GM23338 (cell line): ENCODE measurements at regions not wholly inside any gene's neighbourhood (a gene's known extent, or its start where the extent isn't known, plus 50 kb on each side); places are given as distances from the start of the nearest gene placed in this dataset.

Source experiments
- ATAC-seq: fragments of 200-7000 bp; cut with Tn5 transposase; 3 replicates; pipeline ENCODE4 v1.9.1; 2020
- DNase-seq: peaks from one replicate; pipeline ENCODE4 v3.0.0-alpha.2; 2015; ENCODE audit warnings: low spot score
- H2AFZ ChIP-seq: fragments of 200-600 bp; sonication (generic); 2 replicates; pipeline ENCODE4 v1.8.0; 2016; ENCODE audit warnings: antibody characterized with exemption, mild to moderate bottlenecking, moderate library complexity
- H3F3A ChIP-seq: fragments of 200-600 bp; sonication (generic); replicated peaks from 2 replicates; pipeline ENCODE4 v1.8.0; 2017; ENCODE audit warnings: antibody characterized with exemption, mixed run types, low read depth
- H3K27ac ChIP-seq: fragments of 200-600 bp; sonication (generic); 2 replicates; pipeline ENCODE4 v1.6.1; 2016; ENCODE audit warnings: low read depth
- H3K27me3 ChIP-seq: fragments of 200-600 bp; sonication (generic); 2 replicates; pipeline ENCODE4 v1.8.0; 2016; ENCODE audit warnings: mild to moderate bottlenecking, mixed run types, moderate library complexity; ENCODE audit not compliant: insufficient read depth
- H3K36me3 ChIP-seq: fragments of 200-600 bp; sonication (generic); 2 replicates; pipeline ENCODE4 v1.8.0; 2016; ENCODE audit warnings: mild to moderate bottlenecking; ENCODE audit not compliant: insufficient read depth
- H3K4me1 ChIP-seq: fragments of 200-600 bp; sonication (generic); 2 replicates; pipeline ENCODE4 v1.8.0; 2016; ENCODE audit warnings: mild to moderate bottlenecking, moderate library complexity; ENCODE audit not compliant: insufficient read depth
- H3K4me2 ChIP-seq: fragments of 200-600 bp; sonication (generic); 2 replicates; pipeline ENCODE4 v1.7.1; 2017; ENCODE audit warnings: mixed run types
- H3K4me3 ChIP-seq: fragments of 200-600 bp; sonication (generic); 2 replicates; pipeline ENCODE4 v1.6.1; 2016; ENCODE audit warnings: mixed run types
- H3K79me2 ChIP-seq: fragments of 200-600 bp; sonication (generic); replicated peaks from 2 replicates; pipeline ENCODE4 v1.8.0; 2017; ENCODE audit warnings: mild to moderate bottlenecking; ENCODE audit not compliant: insufficient read depth
- H3K9me2 ChIP-seq: fragments of 200-600 bp; sonication (generic); 2 replicates; pipeline ENCODE4 v1.8.0; 2017; ENCODE audit not compliant: insufficient read depth
- H4K20me1 ChIP-seq: fragments of 200-600 bp; sonication (generic); replicated peaks from 2 replicates; pipeline ENCODE4 v1.8.0; 2017; ENCODE audit warnings: mild to moderate bottlenecking; ENCODE audit not compliant: insufficient read depth
- H3K27ac Mint-ChIP-seq: 2 replicates; pipeline ENCODE4 v1.8.0; 2020; ENCODE audit warnings: inconsistent platforms, mild to moderate bottlenecking, moderate library complexity, mixed read lengths
- H3K27me3 Mint-ChIP-seq: 3 replicates; pipeline ENCODE4 v1.8.0; 2022; ENCODE audit warnings: low read depth, mild to moderate bottlenecking, moderate library complexity, mixed read lengths, inconsistent platforms; ENCODE audit not compliant: insufficient read depth, poor library complexity
- H3K36me3 Mint-ChIP-seq: 3 replicates; pipeline ENCODE4 v1.8.0; 2021; ENCODE audit warnings: low read depth, mild to moderate bottlenecking, inconsistent platforms, moderate library complexity, mixed read lengths
- H3K4me1 Mint-ChIP-seq: 3 replicates; pipeline ENCODE4 v1.8.0; 2020; ENCODE audit warnings: mild to moderate bottlenecking, inconsistent platforms, mixed read lengths
- H3K4me3 Mint-ChIP-seq: 3 replicates; pipeline ENCODE4 v1.8.0; 2021; ENCODE audit warnings: moderate library complexity, mild to moderate bottlenecking, inconsistent platforms, mixed read lengths
- H3K9me3 Mint-ChIP-seq: 3 replicates; pipeline ENCODE4 v1.8.0; 2020; ENCODE audit warnings: moderate library complexity, mild to moderate bottlenecking, inconsistent platforms, mixed read lengths
- CREB1 ChIP-seq: fragments of 250-450 bp; sonication (Bioruptor Pico); IDR thresholded peaks from 2 replicates; pipeline ENCODE4 v1.5.0; 2020; ENCODE audit warnings: low read depth, mild to moderate bottlenecking, moderate library complexity
- TF ChIP-seq, protein P1 (sequence below): IDR thresholded peaks from one replicate; pipeline ENCODE4 v1.6.1; 2018; ENCODE audit warnings: antibody characterized with exemption; ENCODE audit not compliant: unreplicated experiment
- TF ChIP-seq, protein P2 (sequence below): fragments of 250-450 bp; sonication (Bioruptor Pico); IDR thresholded peaks from 2 replicates; pipeline ENCODE4 v1.5.0; 2020; ENCODE audit warnings: mild to moderate bottlenecking, moderate library complexity

DNA sequence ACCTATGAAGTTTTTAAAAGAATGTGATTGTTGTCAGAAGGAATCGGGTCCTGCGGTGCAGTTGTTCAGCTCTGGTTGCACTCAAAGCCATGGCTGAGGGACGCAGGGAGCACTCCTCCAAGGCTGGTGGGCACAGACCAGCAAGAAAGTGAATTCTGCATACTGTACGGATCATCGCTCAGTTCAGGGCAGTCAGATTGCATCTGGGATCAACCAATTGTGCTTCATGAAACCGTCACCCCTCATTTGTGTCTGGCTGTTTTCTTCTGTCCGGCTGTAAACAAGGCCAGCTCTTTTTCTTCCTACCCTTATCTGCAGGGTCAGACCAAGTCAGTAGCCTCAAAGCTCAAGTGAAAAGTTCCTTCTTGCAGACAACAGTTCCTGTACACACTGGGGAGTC, 478.3 kb downstream of the TFAP2A start:
- Histone ChIP-seq H3K27ac (no peak overlapping the region), H3K79me2 (no peaks in the 10 kb centered on the region), H4K20me1 (no peaks in the 10 kb centered on the region), H3K4me3 (no peak overlapping the region), H3F3A (no peaks in the 10 kb centered on the region), H3K9me2 (no peaks in the 10 kb centered on the region), H3K36me3 (no peaks in the 10 kb centered on the region), H2AFZ (peak overlapping the region; percentile 86), H3K27me3 (no peaks in the 10 kb centered on the region), H3K4me2 (no peak overlapping the region), H3K4me1 (no peaks in the 10 kb centered on the region)
- Mint-ChIP-seq H3K27ac (no peak overlapping the region), H3K36me3 (peaks cover 5% of the 10 kb centered on the region), H3K4me1 (no peaks in the 10 kb centered on the region), H3K9me3 (peaks cover 5% of the 10 kb centered on the region; the same call in 2 of the 3 replicates), H3K27me3 (no peaks in the 10 kb centered on the region), H3K4me3 (no peak overlapping the region)
- ATAC-seq (no peak), DNase-seq (no peak)
- TF ChIP-seq, protein P1, sequence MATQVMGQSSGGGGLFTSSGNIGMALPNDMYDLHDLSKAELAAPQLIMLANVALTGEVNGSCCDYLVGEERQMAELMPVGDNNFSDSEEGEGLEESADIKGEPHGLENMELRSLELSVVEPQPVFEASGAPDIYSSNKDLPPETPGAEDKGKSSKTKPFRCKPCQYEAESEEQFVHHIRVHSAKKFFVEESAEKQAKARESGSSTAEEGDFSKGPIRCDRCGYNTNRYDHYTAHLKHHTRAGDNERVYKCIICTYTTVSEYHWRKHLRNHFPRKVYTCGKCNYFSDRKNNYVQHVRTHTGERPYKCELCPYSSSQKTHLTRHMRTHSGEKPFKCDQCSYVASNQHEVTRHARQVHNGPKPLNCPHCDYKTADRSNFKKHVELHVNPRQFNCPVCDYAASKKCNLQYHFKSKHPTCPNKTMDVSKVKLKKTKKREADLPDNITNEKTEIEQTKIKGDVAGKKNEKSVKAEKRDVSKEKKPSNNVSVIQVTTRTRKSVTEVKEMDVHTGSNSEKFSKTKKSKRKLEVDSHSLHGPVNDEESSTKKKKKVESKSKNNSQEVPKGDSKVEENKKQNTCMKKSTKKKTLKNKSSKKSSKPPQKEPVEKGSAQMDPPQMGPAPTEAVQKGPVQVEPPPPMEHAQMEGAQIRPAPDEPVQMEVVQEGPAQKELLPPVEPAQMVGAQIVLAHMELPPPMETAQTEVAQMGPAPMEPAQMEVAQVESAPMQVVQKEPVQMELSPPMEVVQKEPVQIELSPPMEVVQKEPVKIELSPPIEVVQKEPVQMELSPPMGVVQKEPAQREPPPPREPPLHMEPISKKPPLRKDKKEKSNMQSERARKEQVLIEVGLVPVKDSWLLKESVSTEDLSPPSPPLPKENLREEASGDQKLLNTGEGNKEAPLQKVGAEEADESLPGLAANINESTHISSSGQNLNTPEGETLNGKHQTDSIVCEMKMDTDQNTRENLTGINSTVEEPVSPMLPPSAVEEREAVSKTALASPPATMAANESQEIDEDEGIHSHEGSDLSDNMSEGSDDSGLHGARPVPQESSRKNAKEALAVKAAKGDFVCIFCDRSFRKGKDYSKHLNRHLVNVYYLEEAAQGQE, result no peak
- TF ChIP-seq, protein P2, sequence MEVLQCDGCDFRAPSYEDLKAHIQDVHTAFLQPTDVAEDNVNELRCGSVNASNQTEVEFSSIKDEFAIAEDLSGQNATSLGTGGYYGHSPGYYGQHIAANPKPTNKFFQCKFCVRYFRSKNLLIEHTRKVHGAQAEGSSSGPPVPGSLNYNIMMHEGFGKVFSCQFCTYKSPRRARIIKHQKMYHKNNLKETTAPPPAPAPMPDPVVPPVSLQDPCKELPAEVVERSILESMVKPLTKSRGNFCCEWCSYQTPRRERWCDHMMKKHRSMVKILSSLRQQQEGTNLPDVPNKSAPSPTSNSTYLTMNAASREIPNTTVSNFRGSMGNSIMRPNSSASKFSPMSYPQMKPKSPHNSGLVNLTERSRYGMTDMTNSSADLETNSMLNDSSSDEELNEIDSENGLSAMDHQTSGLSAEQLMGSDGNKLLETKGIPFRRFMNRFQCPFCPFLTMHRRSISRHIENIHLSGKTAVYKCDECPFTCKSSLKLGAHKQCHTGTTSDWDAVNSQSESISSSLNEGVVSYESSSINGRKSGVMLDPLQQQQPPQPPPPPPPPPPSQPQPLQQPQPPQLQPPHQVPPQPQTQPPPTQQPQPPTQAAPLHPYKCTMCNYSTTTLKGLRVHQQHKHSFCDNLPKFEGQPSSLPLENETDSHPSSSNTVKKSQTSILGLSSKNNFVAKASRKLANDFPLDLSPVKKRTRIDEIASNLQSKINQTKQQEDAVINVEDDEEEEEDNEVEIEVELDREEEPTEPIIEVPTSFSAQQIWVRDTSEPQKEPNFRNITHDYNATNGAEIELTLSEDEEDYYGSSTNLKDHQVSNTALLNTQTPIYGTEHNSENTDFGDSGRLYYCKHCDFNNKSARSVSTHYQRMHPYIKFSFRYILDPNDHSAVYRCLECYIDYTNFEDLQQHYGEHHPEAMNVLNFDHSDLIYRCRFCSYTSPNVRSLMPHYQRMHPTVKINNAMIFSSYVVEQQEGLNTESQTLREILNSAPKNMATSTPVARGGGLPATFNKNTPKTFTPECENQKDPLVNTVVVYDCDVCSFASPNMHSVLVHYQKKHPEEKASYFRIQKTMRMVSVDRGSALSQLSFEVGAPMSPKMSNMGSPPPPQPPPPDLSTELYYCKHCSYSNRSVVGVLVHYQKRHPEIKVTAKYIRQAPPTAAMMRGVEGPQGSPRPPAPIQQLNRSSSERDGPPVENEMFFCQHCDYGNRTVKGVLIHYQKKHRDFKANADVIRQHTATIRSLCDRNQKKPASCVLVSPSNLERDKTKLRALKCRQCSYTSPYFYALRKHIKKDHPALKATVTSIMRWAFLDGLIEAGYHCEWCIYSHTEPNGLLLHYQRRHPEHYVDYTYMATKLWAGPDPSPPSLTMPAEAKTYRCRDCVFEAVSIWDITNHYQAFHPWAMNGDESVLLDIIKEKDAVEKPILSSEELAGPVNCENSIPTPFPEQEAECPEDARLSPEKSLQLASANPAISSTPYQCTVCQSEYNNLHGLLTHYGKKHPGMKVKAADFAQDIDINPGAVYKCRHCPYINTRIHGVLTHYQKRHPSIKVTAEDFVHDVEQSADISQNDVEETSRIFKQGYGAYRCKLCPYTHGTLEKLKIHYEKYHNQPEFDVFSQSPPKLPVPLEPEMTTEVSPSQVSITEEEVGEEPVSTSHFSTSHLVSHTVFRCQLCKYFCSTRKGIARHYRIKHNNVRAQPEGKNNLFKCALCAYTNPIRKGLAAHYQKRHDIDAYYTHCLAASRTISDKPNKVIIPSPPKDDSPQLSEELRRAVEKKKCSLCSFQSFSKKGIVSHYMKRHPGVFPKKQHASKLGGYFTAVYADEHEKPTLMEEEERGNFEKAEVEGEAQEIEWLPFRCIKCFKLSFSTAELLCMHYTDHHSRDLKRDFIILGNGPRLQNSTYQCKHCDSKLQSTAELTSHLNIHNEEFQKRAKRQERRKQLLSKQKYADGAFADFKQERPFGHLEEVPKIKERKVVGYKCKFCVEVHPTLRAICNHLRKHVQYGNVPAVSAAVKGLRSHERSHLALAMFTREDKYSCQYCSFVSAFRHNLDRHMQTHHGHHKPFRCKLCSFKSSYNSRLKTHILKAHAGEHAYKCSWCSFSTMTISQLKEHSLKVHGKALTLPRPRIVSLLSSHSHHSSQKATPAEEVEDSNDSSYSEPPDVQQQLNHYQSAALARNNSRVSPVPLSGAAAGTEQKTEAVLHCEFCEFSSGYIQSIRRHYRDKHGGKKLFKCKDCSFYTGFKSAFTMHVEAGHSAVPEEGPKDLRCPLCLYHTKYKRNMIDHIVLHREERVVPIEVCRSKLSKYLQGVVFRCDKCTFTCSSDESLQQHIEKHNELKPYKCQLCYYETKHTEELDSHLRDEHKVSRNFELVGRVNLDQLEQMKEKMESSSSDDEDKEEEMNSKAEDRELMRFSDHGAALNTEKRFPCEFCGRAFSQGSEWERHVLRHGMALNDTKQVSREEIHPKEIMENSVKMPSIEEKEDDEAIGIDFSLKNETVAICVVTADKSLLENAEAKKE (CRISPR knock-in tag), result no peak

GRCh38 chr6:9933677-9934076, 481.2 kb downstream of the TFAP2A start:
- TF ChIP-seq, protein P1, result no peak
- no peak for TF ChIP-seq CREB1 (CRISPR knock-in tag)
- H3K9me3 Mint-ChIP-seq, result no peaks in the 10 kb centered on the region
- no peak for DNase-seq
- H3K36me3 ChIP-seq, result no peaks in the 10 kb centered on the region
- no peaks in the 10 kb centered on the region for H3F3A ChIP-seq
- peaks cover 2% of the 10 kb centered on the region for H3K27me3 Mint-ChIP-seq
- ATAC-seq, result no peak
- no peak overlapping the region for H3K4me3 Mint-ChIP-seq
- H3K27ac ChIP-seq, result no peak overlapping the region
- no peaks in the 10 kb centered on the region for H3K36me3 Mint-ChIP-seq
- no peaks in the 10 kb centered on the region for H3K4me1 Mint-ChIP-seq
- no peaks in the 10 kb centered on the region for H3K4me1 ChIP-seq
- no peak overlapping the region for H3K4me3 ChIP-seq
- no peak overlapping the region for H2AFZ ChIP-seq
- no peak overlapping the region for H3K4me2 ChIP-seq
- no peaks in the 10 kb centered on the region for H3K27me3 ChIP-seq
- no peaks in the 10 kb centered on the region for H4K20me1 ChIP-seq
- no peak overlapping the region for H3K27ac Mint-ChIP-seq
- H3K79me2 ChIP-seq, result no peaks in the 10 kb centered on the region
- H3K9me2 ChIP-seq, result no peaks in the 10 kb centered on the region
